ENCODE measurements at regions not wholly inside any gene's neighbourhood (a gene's known extent, or its start where the extent isn't known, plus 50 kb on each side); places are given as distances from the start of the nearest gene placed in this dataset.

- TF ChIP-seq CTCF (IDR thresholded peaks at IDR 0.05), result no peak
- no peak for TF ChIP-seq POLR2AphosphoS5 (IDR thresholded peaks at IDR 0.05; ENCODE audit: low read depth, low read length)
- no peak for TF ChIP-seq REST (IDR thresholded peaks at IDR 0.05; ENCODE audit: insufficient read depth in 1 of 2, low read depth in 2 of 2, low read length in 1 of 2)
- no peak for TF ChIP-seq TCF7L2 (IDR thresholded peaks at IDR 0.05; ENCODE audit: low read depth, low read length)
- TF ChIP-seq SIN3A (IDR thresholded peaks at IDR 0.05; ENCODE audit: borderline replicate concordance, insufficient read depth, low read depth, low read length), result no peak
These were observed 215.3 kb downstream of the RND3 start for GRCh38 chr2:150271952-150272802.
